ENCODE measurements at regions not wholly inside any gene's neighbourhood (a gene's known extent, or its start where the extent isn't known, plus 50 kb on each side); places are given as distances from the start of the nearest gene placed in this dataset.

DNA sequence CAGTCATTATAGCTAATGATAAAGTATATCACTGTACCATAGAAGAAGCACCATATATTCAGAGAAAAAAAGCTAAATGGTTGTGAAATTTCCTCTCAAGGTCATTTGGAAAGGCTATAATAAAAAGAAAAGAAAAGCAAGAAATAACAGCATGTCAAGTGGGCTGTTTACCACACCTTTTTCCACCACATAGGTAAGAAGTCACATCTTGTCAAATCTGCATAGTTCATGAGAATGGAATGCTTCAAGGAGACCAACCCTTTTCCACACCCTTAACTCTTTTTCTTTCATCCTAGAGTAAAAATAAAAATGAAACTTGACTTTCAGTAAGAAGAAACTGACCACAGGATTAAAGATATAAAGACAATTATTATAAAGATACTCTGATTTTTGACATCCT, 91.2 kb downstream of the ATP6V1G3 start:
- intact Hi-C loops (cut with DNase I, micrococcal nuclease), result no loop called here
- Histone ChIP-seq H3K27me3 (ENCODE audit: control insufficient read depth in 1 of 2, insufficient read depth in 2 of 2, low read length in 2 of 2) (no peaks in the 10 kb centered on the region), H3K9me3 (ENCODE audit: control insufficient read depth in 1 of 2, insufficient read depth in 1 of 2, low read length in 2 of 2) (no peaks in the 10 kb centered on the region), H3K27ac (ENCODE audit: low read depth in 1 of 2, low read length in 2 of 2) (no peak overlapping the region), H3K4me3 (ENCODE audit: low read length) (no peak overlapping the region), H3K4me1 (ENCODE audit: insufficient read depth, low read length) (no peaks in the 10 kb centered on the region), H3K36me3 (ENCODE audit: insufficient read depth, low read length) (no peaks in the 10 kb centered on the region)
- no peak overlapping the region for H3K4me3 Mint-ChIP-seq
- TF ChIP-seq, protein P1, sequence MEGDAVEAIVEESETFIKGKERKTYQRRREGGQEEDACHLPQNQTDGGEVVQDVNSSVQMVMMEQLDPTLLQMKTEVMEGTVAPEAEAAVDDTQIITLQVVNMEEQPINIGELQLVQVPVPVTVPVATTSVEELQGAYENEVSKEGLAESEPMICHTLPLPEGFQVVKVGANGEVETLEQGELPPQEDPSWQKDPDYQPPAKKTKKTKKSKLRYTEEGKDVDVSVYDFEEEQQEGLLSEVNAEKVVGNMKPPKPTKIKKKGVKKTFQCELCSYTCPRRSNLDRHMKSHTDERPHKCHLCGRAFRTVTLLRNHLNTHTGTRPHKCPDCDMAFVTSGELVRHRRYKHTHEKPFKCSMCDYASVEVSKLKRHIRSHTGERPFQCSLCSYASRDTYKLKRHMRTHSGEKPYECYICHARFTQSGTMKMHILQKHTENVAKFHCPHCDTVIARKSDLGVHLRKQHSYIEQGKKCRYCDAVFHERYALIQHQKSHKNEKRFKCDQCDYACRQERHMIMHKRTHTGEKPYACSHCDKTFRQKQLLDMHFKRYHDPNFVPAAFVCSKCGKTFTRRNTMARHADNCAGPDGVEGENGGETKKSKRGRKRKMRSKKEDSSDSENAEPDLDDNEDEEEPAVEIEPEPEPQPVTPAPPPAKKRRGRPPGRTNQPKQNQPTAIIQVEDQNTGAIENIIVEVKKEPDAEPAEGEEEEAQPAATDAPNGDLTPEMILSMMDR (IDR thresholded peaks at IDR 0.05), result no peak
- H3K27ac Mint-ChIP-seq, result no peak overlapping the region
- ATAC-seq (ENCODE audit: poor library complexity) (no peak), DNase-seq (no peak)
- H3K9me3 Mint-ChIP-seq, result no peaks in the 10 kb centered on the region
- no peaks in the 10 kb centered on the region for H3K27me3 Mint-ChIP-seq
- POLR2A ChIA-PET, result no interaction called here
- CTCF ChIA-PET, result no interaction called here
- no peaks in the 10 kb centered on the region for H3K4me1 Mint-ChIP-seq (ENCODE audit: low read depth)
- no peaks in the 10 kb centered on the region for H3K36me3 Mint-ChIP-seq (ENCODE audit: low read depth)

DNA sequence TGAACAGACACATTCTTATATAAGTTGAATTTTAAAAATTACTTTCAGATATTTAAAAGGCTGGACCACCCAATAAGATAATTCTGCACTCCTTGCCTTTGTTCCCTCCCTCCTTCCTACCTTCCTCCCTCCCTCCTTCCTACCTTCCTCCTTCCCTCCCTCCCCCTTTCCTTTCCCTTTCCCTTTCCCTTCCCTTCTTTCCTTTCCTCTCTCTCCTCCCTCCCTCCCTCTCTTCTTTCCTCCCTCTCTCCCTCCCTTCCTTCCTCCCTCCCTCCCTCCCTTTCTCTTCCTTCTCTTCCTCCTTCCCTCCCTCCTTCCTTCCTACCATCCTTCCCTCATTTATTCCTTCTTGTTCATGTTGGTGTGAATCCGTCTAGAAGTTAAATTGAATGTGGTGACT, 93.0 kb downstream of the ATP6V1G3 start:
- DNase-seq (no peak), ATAC-seq (ENCODE audit: poor library complexity) (no peak)
- H3K4me1 Mint-ChIP-seq (ENCODE audit: low read depth), result no peaks in the 10 kb centered on the region
- Histone ChIP-seq H3K9me3 (ENCODE audit: control insufficient read depth in 1 of 2, insufficient read depth in 1 of 2, low read length in 2 of 2) (no peaks in the 10 kb centered on the region), H3K4me1 (ENCODE audit: insufficient read depth, low read length) (no peaks in the 10 kb centered on the region), H3K36me3 (ENCODE audit: insufficient read depth, low read length) (no peaks in the 10 kb centered on the region), H3K27me3 (ENCODE audit: control insufficient read depth in 1 of 2, insufficient read depth in 2 of 2, low read length in 2 of 2) (no peaks in the 10 kb centered on the region), H3K27ac (ENCODE audit: low read depth in 1 of 2, low read length in 2 of 2) (no peak overlapping the region), H3K4me3 (ENCODE audit: low read length) (no peak overlapping the region)
- H3K27me3 Mint-ChIP-seq, result no peaks in the 10 kb centered on the region
- no peak overlapping the region for H3K4me3 Mint-ChIP-seq
- intact Hi-C loops (cut with DNase I, micrococcal nuclease), result no loop called here
- H3K27ac Mint-ChIP-seq, result no peak overlapping the region
- H3K9me3 Mint-ChIP-seq, result no peaks in the 10 kb centered on the region
- TF ChIP-seq, protein P1 (IDR thresholded peaks at IDR 0.05), result no peak
- CTCF ChIA-PET, result no interaction called here
- H3K36me3 Mint-ChIP-seq (ENCODE audit: low read depth), result no peaks in the 10 kb centered on the region
- POLR2A ChIA-PET, result interaction anchor here (0.5 kb wide), 1 partner anchor 13 kb away, joined by 5 read pairs; no protein-coding TSS in a partner anchor

DNA sequence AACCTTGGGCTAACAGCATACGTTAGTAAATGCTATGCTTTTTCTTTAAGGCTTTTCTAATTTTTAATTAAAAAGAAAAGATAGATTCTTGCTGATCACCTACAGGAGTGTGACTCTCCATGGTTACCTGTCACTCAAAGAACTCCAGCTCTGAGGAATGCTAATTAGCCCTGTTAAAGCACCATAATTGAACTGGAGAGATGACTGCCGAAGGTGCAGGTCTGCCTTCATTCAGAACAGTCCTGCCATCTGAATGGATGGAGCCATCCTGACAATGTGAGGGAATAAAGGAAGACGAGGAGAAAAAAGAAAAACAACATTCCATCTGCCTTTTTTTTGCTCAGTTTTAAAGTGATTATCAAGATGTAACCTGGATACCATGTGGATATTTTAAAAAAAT, 94.6 kb downstream of the ATP6V1G3 start:
- no peaks in the 10 kb centered on the region for H3K36me3 ChIP-seq (ENCODE audit: insufficient read depth, low read length)
- H3K4me3 Mint-ChIP-seq, result no peak overlapping the region
- no peak overlapping the region for H3K4me3 ChIP-seq (ENCODE audit: low read length)
- no peaks in the 10 kb centered on the region for H3K4me1 Mint-ChIP-seq (ENCODE audit: low read depth)
- intact Hi-C loops (cut with DNase I, micrococcal nuclease), result no loop called here
- no peaks in the 10 kb centered on the region for H3K4me1 ChIP-seq (ENCODE audit: insufficient read depth, low read length)
- no peaks in the 10 kb centered on the region for H3K9me3 Mint-ChIP-seq
- no peak for ATAC-seq (ENCODE audit: poor library complexity)
- ChIA-PET POLR2A (no interaction called here), CTCF (no interaction called here)
- no peak overlapping the region for H3K27ac Mint-ChIP-seq
- no peaks in the 10 kb centered on the region for H3K36me3 Mint-ChIP-seq (ENCODE audit: low read depth)
- DNase-seq, result no peak
- H3K9me3 ChIP-seq (ENCODE audit: control insufficient read depth in 1 of 2, insufficient read depth in 1 of 2, low read length in 2 of 2), result no peaks in the 10 kb centered on the region
- no peaks in the 10 kb centered on the region for H3K27me3 ChIP-seq (ENCODE audit: control insufficient read depth in 1 of 2, insufficient read depth in 2 of 2, low read length in 2 of 2)
- H3K27ac ChIP-seq (ENCODE audit: low read depth in 1 of 2, low read length in 2 of 2), result no peak overlapping the region
- no peaks in the 10 kb centered on the region for H3K27me3 Mint-ChIP-seq
- TF ChIP-seq, protein P1 (IDR thresholded peaks at IDR 0.05), result no peak
